Chondrocyte (in vitro differentiated cells): ENCODE measurements at regions not wholly inside any gene's neighbourhood (a gene's known extent, or its start where the extent isn't known, plus 50 kb on each side); places are given as distances from the start of the nearest gene placed in this dataset.
"Not testable (repeated sequence)": the region's sequence is repeated elsewhere in the genome, so short reads cannot be mapped to it uniquely, and the experiment has no call there.

ENCODE experiments used
- DNase-seq: peaks from one replicate; pipeline ENCODE4 v3.0.0; 2021; ENCODE audit warnings: mixed read lengths, low spot score
- H3K27ac Mint-ChIP-seq: one replicate; pipeline ENCODE4 v1.8.0; 2021; ENCODE audit warnings: mild to moderate bottlenecking, moderate library complexity, mixed read lengths; ENCODE audit not compliant: unreplicated experiment
- H3K27me3 Mint-ChIP-seq: 2 replicates; pipeline ENCODE4 v1.8.0; 2021; ENCODE audit warnings: low read depth, mixed read lengths
- H3K36me3 Mint-ChIP-seq: 2 replicates; pipeline ENCODE4 v1.8.0; 2021; ENCODE audit warnings: low read depth, mixed read lengths
- H3K4me1 Mint-ChIP-seq: 2 replicates; pipeline ENCODE4 v1.8.0; 2021; ENCODE audit warnings: low read depth, mild to moderate bottlenecking, mixed read lengths
- H3K4me3 Mint-ChIP-seq: one replicate; pipeline ENCODE4 v1.8.0; 2021; ENCODE audit warnings: mild to moderate bottlenecking, moderate library complexity, mixed read lengths; ENCODE audit not compliant: unreplicated experiment
- H3K9me3 Mint-ChIP-seq: 2 replicates; pipeline ENCODE4 v1.8.0; 2021; ENCODE audit warnings: low read depth, mixed read lengths
- CTCF ChIP-seq: fragments of 200-600 bp; sonication (generic); IDR thresholded peaks from 2 replicates; pipeline ENCODE4 v1.5.0; 2021; ENCODE audit warnings: antibody characterized with exemption, mild to moderate bottlenecking, moderate library complexity

- no peaks in the 10 kb centered on the region for H3K9me3 Mint-ChIP-seq
- H3K27ac Mint-ChIP-seq, result no peak overlapping the region
- TF ChIP-seq CTCF, result no peak
- H3K4me1 Mint-ChIP-seq, result no peaks in the 10 kb centered on the region
- peaks cover 30% of the 10 kb centered on the region for H3K27me3 Mint-ChIP-seq
- no peaks in the 10 kb centered on the region for H3K36me3 Mint-ChIP-seq
- no peak for DNase-seq
- H3K4me3 Mint-ChIP-seq, result no peak overlapping the region
Measured at GRCh38 chr1:157198619-157199420, 60.6 kb upstream of the ETV3 start.

- TF ChIP-seq CTCF, result no peak
- no peaks in the 10 kb centered on the region for H3K4me1 Mint-ChIP-seq
- no peaks in the 10 kb centered on the region for H3K36me3 Mint-ChIP-seq
- no peak for DNase-seq
- no peak overlapping the region for H3K27ac Mint-ChIP-seq
- peaks cover 25% of the 10 kb centered on the region for H3K27me3 Mint-ChIP-seq
- no peak overlapping the region for H3K4me3 Mint-ChIP-seq
- H3K9me3 Mint-ChIP-seq, result no peaks in the 10 kb centered on the region
Measured at GRCh38 chr1:157197906-157198435, 59.8 kb upstream of the ETV3 start.

GRCh38 chr1:157196670-157197456 is 58.7 kb upstream of the ETV3 start:
- H3K4me3 Mint-ChIP-seq, result not testable (repeated sequence)
- peaks cover 26% of the 10 kb centered on the region for H3K27me3 Mint-ChIP-seq

GRCh38 chr1:157196245-157196543 is 58.0 kb upstream of the ETV3 start:
- Mint-ChIP-seq H3K4me3 (no peak overlapping the region), H3K9me3 (no peaks in the 10 kb centered on the region), H3K27ac (no peak overlapping the region), H3K27me3 (peaks cover 29% of the 10 kb centered on the region), H3K36me3 (no peaks in the 10 kb centered on the region), H3K4me1 (no peaks in the 10 kb centered on the region)
- no peak for TF ChIP-seq CTCF
- no peak for DNase-seq

More at GRCh38 chr1:157196670-157197456, 58.7 kb upstream of the ETV3 start:
- not testable (repeated sequence) for H3K4me1 Mint-ChIP-seq, H3K36me3 Mint-ChIP-seq, H3K9me3 Mint-ChIP-seq, H3K27ac Mint-ChIP-seq, DNase-seq
- TF ChIP-seq CTCF, result peak; percentile 72

- H3K4me1 Mint-ChIP-seq, result no peaks in the 10 kb centered on the region
- no peak overlapping the region for H3K4me3 Mint-ChIP-seq
- no peaks in the 10 kb centered on the region for H3K36me3 Mint-ChIP-seq
- DNase-seq, result no peak
- H3K9me3 Mint-ChIP-seq, result no peaks in the 10 kb centered on the region
- no peak overlapping the region for H3K27ac Mint-ChIP-seq
- TF ChIP-seq CTCF, result no peak
- peaks cover 27% of the 10 kb centered on the region for H3K27me3 Mint-ChIP-seq
Measured at GRCh38 chr1:157195521-157196244, 57.5 kb upstream of the ETV3 start.
